Gastrocnemius medialis (tissue), 4 donors: ENCODE measurements at regions not wholly inside any gene's neighbourhood (a gene's known extent, or its start where the extent isn't known, plus 50 kb on each side); places are given as distances from the start of the nearest gene placed in this dataset.

Experiments used
- ATAC-seq, 2 donors: fragments of 150-250 bp; one replicate each; pipeline ENCODE4 v1.9.1; 2016
- DNase-seq, 2 donors: peaks; one replicate each; pipeline ENCODE4 v3.0.0-alpha.2; 2019
- H3K27ac ChIP-seq, 4 donors: fragments of 200-600 bp; sonication (generic); 1 replicate in 1 of 4; 2 replicates in 3 of 4; pipeline ENCODE4 v1.5.1; 2016 to 2018; ENCODE audit warnings: mild to moderate bottlenecking in 2 of 4, moderate library complexity in 1 of 4
- H3K27me3 ChIP-seq, 3 donors: fragments of 200-600 bp; sonication (generic) in 2 of 3; 1 replicate in 1 of 3; 2 replicates in 2 of 3; pipeline versions ENCODE4 v1.5.1 to v1.6.0; 2016 to 2019; ENCODE audit warnings: mild to moderate bottlenecking in 1 of 3, moderate library complexity in 1 of 3
- H3K36me3 ChIP-seq, 2 donors: fragments of 200-600 bp; sonication (generic) in 1 of 2; one replicate each; pipeline ENCODE4 v1.5.1; 2017 to 2018
- H3K4me1 ChIP-seq, 2 donors: fragments of 200-600 bp; sonication (generic) in 1 of 2; one replicate each; pipeline ENCODE4 v1.5.1; 2016 to 2017; ENCODE audit warnings: mild to moderate bottlenecking in 2 of 2
- H3K4me3 ChIP-seq, 4 donors: fragments of 200-600 bp; sonication (generic) in 3 of 4; 1 replicate in 1 of 4; 2 replicates in 3 of 4; pipeline ENCODE4 v1.5.1; 2016 to 2019; ENCODE audit warnings: mild to moderate bottlenecking in 2 of 4
- H3K9me3 ChIP-seq, 3 donors: fragments of 200-600 bp; sonication (generic) in 2 of 3; 1 replicate in 1 of 3; 2 replicates in 2 of 3; pipeline ENCODE4 v1.5.1; 2016 to 2019
- POLR2A ChIP-seq, 2 donors: fragments of 450-650 bp; IDR thresholded peaks; one replicate each; pipeline ENCODE4 v1.6.1; 2017; ENCODE audit warnings: antibody characterized with exemption in 2 of 2, mild to moderate bottlenecking in 2 of 2, moderate library complexity in 2 of 2
- in situ Hi-C, 4 donors: fragments of 200-750 bp; cut with MboI; loops; one replicate each; pipeline versions ENCODE4 v1.15.0 to v1.8.0; 2017; ENCODE audit warnings: low sequenced_read_pairs in 4 of 4
- intact Hi-C: fragments of 100-400 bp; cut with DNase I; formaldehyde crosslinking; loops from one replicate; pipeline ENCODE4 v1.15.1; 2023; ENCODE audit warnings: low total_unique reads
- TF ChIP-seq, protein P1 (sequence below), 5 experiments: fragments of 450-650 bp in 3 of 5; fragments of 200-600 bp in 2 of 5; sonication (generic) in 2 of 5; IDR thresholded peaks in 4 of 5; conservative IDR thresholded peaks in 1 of 5; 1 replicate in 4 of 5; 2 replicates in 1 of 5; pipeline ENCODE4 v1.5.1; 2016 to 2019; ENCODE audit warnings: antibody characterized with exemption in 5 of 5, mild to moderate bottlenecking in 3 of 5, moderate library complexity in 3 of 5

DNA sequence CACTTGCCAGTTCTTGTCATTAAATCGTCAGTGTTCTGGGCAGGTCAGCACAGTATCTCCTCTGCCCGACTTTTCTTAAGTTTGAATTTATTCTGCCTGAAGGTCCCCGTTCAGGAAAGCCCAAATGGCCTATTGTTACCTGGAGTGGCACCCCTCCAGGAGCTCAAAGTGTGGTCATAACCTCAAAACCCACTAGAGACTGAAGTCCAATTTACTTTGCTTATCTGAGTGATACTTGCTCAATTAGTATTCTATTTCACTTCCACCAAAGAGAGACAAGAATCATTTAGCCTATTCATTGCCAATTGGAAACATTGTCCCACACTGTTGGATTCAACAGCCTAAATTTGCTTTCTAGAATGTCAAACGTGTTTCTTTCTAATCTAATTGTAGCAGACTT, 375.3 kb downstream of the LNPK start:
- intact Hi-C loops (no loop called here), in situ Hi-C loops (no loop called here)
- Histone ChIP-seq H3K4me3 (no peak overlapping the region), H3K27ac (no peak overlapping the region), H3K27me3 (no peaks in the 10 kb centered on the region), H3K36me3 (no peaks in the 10 kb centered on the region), H3K4me1 (no peaks in the 10 kb centered on the region), H3K9me3 (no peaks in the 10 kb centered on the region)
- no peak for TF ChIP-seq POLR2A (IDR thresholded peaks at IDR 0.05)
- TF ChIP-seq, protein P1, sequence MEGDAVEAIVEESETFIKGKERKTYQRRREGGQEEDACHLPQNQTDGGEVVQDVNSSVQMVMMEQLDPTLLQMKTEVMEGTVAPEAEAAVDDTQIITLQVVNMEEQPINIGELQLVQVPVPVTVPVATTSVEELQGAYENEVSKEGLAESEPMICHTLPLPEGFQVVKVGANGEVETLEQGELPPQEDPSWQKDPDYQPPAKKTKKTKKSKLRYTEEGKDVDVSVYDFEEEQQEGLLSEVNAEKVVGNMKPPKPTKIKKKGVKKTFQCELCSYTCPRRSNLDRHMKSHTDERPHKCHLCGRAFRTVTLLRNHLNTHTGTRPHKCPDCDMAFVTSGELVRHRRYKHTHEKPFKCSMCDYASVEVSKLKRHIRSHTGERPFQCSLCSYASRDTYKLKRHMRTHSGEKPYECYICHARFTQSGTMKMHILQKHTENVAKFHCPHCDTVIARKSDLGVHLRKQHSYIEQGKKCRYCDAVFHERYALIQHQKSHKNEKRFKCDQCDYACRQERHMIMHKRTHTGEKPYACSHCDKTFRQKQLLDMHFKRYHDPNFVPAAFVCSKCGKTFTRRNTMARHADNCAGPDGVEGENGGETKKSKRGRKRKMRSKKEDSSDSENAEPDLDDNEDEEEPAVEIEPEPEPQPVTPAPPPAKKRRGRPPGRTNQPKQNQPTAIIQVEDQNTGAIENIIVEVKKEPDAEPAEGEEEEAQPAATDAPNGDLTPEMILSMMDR (IDR thresholded peaks at IDR 0.05 in 4 of 5, conservative IDR thresholded peaks at IDR 0.05 in 1 of 5), result no peak
- no peak for ATAC-seq
- no peak for DNase-seq

DNA sequence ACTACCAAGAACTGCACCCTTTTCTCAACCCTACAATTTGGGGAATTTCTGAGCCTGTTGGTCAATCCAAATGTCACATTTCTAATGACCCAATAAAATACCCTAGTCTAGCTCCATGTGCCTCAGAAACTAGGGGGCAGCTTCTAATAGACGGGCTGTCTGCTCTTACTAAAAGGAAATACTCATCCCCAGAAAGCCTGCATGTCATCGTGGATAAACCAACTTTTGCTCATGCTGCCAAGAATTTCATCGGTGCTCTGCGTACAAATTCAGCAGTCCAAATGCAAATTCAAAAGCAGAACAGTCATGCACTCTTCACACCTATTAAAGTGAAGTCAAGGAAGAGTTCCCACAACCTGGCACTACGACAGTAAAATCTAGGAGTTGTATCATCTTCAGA, 377.3 kb downstream of the LNPK start:
- in situ Hi-C loops, result no loop called here
- ATAC-seq, result no peak
- TF ChIP-seq, protein P1 (IDR thresholded peaks at IDR 0.05 in 4 of 5, conservative IDR thresholded peaks at IDR 0.05 in 1 of 5), result no peak
- no peak for TF ChIP-seq POLR2A (IDR thresholded peaks at IDR 0.05)

DNA sequence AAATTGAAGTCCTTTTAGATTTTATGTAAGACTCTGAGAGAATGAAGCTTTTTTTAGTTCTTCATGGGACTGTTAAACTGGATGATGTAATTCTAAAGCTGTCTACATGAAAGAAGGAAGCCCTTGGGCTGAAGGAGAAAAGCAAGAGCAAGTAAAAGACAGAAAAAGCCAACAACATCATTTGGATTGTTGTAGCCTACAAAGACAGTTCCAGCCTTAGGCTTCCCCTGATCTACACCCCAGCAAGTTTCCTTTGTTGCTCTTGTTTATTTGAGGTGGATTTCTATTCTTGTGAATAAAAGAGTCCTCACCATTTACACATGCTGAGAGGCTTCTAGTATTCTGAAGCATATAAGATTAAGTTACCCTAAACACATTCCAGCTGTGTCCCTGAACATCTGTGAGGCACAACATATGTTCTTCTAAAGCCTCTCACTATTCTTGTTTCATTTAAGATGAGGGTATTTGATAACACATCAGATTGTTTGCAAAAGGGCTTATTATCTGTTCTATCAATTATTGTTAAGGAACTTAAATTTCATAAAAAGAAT, 377.8 kb downstream of the LNPK start:
- DNase-seq (no peak), ATAC-seq (no peak)
- TF ChIP-seq POLR2A (IDR thresholded peaks at IDR 0.05), result no peak
- H3K27ac ChIP-seq, result no peak overlapping the region
- H3K4me1 ChIP-seq, result no peaks in the 10 kb centered on the region
- H3K9me3 ChIP-seq, result no peaks in the 10 kb centered on the region
- no peaks in the 10 kb centered on the region for H3K36me3 ChIP-seq
- H3K27me3 ChIP-seq, result no peaks in the 10 kb centered on the region
- H3K4me3 ChIP-seq, result no peak overlapping the region
- intact Hi-C loops (no loop called here), in situ Hi-C loops (no loop called here)

More for the DNA sequence above, 377.3 kb downstream of the LNPK start:
- Histone ChIP-seq H3K4me3 (no peak overlapping the region), H3K9me3 (no peaks in the 10 kb centered on the region), H3K36me3 (no peaks in the 10 kb centered on the region), H3K4me1 (no peaks in the 10 kb centered on the region), H3K27ac (no peak overlapping the region), H3K27me3 (no peaks in the 10 kb centered on the region)
- DNase-seq, result no peak
- intact Hi-C loops, result no loop called here

DNA sequence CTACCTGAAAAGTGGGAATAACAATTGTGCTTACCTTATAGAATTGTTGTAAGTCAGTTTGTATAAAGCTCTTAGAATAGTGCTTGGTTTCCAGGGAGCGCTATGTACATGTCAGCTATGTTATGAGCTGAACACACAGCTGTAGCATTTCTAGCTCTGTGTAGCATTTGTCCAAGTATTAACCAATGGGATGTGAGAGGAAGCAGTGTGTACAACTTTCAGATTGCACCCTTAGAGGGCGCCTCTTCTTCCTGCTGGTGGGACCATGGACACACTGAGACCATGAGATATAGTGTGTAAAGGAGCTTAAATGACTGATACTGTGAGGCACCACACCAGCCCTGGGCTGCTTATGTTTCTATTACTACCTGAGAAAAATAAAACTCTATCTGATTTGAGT, 380.2 kb downstream of the LNPK start:
- H3K4me1 ChIP-seq, result no peaks in the 10 kb centered on the region
- in situ Hi-C loops (no loop called here), intact Hi-C loops (no loop called here)
- no peaks in the 10 kb centered on the region for H3K9me3 ChIP-seq
- DNase-seq, result no peak
- H3K27ac ChIP-seq, result no peak overlapping the region
- H3K4me3 ChIP-seq, result no peak overlapping the region
- no peaks in the 10 kb centered on the region for H3K27me3 ChIP-seq
- H3K36me3 ChIP-seq, result no peaks in the 10 kb centered on the region
- no peak for TF ChIP-seq POLR2A (IDR thresholded peaks at IDR 0.05)
- TF ChIP-seq, protein P1 (IDR thresholded peaks at IDR 0.05 in 4 of 5, conservative IDR thresholded peaks at IDR 0.05 in 1 of 5), result no peak
- no peak for ATAC-seq

DNA sequence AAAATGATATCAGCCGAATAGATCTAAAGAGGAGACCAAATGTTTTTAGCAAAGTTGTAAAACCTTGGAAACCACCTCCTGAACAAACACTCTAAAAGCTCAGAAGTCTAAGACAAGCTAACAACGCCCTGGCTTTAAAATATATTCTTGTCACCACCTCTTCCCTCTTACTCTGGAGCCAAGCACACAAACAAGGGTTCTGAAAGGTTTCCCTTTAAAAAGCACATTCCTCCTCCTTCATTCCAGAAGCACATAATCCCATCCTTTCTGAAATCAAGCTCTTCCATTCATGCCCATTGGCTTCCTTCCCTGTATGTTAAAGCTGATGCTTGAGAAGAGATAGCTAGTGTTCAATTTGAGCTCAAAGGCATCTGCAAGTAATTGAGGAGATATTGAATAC, 382.0 kb downstream of the LNPK start:
- no peaks in the 10 kb centered on the region for H3K9me3 ChIP-seq
- H3K27ac ChIP-seq, result no peak overlapping the region
- DNase-seq (no peak), ATAC-seq (no peak)
- TF ChIP-seq POLR2A (IDR thresholded peaks at IDR 0.05), result no peak
- TF ChIP-seq, protein P1 (IDR thresholded peaks at IDR 0.05 in 4 of 5, conservative IDR thresholded peaks at IDR 0.05 in 1 of 5), result no peak
- H3K4me1 ChIP-seq, result no peaks in the 10 kb centered on the region
- no peaks in the 10 kb centered on the region for H3K27me3 ChIP-seq
- intact Hi-C loops (no loop called here), in situ Hi-C loops (no loop called here)
- H3K4me3 ChIP-seq, result no peak overlapping the region
- no peaks in the 10 kb centered on the region for H3K36me3 ChIP-seq
